ENCODE measurements at regions not wholly inside any gene's neighbourhood (a gene's known extent, or its start where the extent isn't known, plus 50 kb on each side); places are given as distances from the start of the nearest gene placed in this dataset.
"Not testable (repeated sequence)": the region's sequence is repeated elsewhere in the genome, so short reads cannot be mapped to it uniquely, and the experiment has no call there.

- not testable (repeated sequence) for DNase-seq (ENCODE audit: low read depth); H3K4me3 ChIP-seq (ENCODE audit: low read depth, low read length)
- in situ Hi-C loops (cut with HindIII; ENCODE audit: low sequenced_read_pairs), result loop anchor here (25.0 kb wide), 1 partner anchor 847 kb away; no protein-coding TSS in a partner anchor
These were observed 203.2 kb downstream of the SNCAIP start for GRCh38 chr5:122515210-122515609.

GRCh38 chr5:122515709-122516431 lies 203.8 kb downstream of the SNCAIP start:
- TF ChIP-seq, protein P1, sequence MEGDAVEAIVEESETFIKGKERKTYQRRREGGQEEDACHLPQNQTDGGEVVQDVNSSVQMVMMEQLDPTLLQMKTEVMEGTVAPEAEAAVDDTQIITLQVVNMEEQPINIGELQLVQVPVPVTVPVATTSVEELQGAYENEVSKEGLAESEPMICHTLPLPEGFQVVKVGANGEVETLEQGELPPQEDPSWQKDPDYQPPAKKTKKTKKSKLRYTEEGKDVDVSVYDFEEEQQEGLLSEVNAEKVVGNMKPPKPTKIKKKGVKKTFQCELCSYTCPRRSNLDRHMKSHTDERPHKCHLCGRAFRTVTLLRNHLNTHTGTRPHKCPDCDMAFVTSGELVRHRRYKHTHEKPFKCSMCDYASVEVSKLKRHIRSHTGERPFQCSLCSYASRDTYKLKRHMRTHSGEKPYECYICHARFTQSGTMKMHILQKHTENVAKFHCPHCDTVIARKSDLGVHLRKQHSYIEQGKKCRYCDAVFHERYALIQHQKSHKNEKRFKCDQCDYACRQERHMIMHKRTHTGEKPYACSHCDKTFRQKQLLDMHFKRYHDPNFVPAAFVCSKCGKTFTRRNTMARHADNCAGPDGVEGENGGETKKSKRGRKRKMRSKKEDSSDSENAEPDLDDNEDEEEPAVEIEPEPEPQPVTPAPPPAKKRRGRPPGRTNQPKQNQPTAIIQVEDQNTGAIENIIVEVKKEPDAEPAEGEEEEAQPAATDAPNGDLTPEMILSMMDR (IDR thresholded peaks at IDR 0.05; ENCODE audit: low read depth, low read length, missing control alignments), result peak; percentile 83
- in situ Hi-C loops (cut with HindIII; ENCODE audit: low sequenced_read_pairs), result loop anchor here (25.0 kb wide), 1 partner anchor 846 kb away; no protein-coding TSS in a partner anchor
- H3K4me3 ChIP-seq (ENCODE audit: low read depth, low read length), result no peak overlapping the region
- DNase-seq (ENCODE audit: low read depth), result peak; percentile 82

DNA sequence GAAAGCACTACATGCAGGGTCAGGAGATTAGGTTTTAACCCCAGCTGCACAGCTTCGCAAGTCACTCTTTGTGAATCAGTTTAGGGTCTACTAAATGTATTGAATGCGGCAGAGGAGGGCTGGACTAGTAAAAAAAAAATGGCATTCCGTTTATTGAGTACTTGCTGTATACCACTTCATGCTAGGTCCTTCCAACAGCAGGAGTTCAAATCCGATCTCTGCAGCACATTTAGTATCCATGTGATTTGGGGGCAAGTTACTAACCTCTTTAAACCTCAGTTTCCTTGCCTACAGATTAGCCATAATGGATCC lies 204.4 kb downstream of the SNCAIP start:
- TF ChIP-seq, protein P1 (IDR thresholded peaks at IDR 0.05; ENCODE audit: low read depth, low read length, missing control alignments), result no peak
- no peak overlapping the region for H3K4me3 ChIP-seq (ENCODE audit: low read depth, low read length)
- in situ Hi-C loops (cut with HindIII; ENCODE audit: low sequenced_read_pairs), result loop anchor here (25.0 kb wide), 1 partner anchor 846 kb away; no protein-coding TSS in a partner anchor
- no peak for DNase-seq (ENCODE audit: low read depth)

DNA sequence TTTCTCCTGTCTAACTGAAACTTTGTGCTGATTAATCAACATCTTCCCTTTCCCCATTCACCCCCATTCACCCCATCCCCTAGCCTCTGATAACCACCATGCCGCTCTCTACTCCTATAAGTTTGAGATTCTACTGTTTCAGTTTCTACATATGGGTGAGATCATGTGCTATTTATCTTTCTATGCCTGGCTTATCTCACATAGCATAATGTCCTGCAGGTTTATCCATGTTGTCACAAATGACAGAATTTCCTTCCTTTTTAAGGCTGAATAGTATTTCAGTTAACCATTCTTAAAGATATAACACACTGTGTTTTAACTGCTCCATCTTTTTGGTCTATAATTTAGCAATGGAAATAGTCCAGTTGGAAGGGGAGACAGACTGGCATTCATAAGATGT lies 205.1 kb downstream of the SNCAIP start:
- in situ Hi-C loops (cut with HindIII; ENCODE audit: low sequenced_read_pairs), result loop anchor here (25.0 kb wide), 1 partner anchor 845 kb away; no protein-coding TSS in a partner anchor
- DNase-seq (ENCODE audit: low read depth), result no peak
- H3K4me3 ChIP-seq (ENCODE audit: low read depth, low read length), result no peak overlapping the region
- TF ChIP-seq, protein P1 (IDR thresholded peaks at IDR 0.05; ENCODE audit: low read depth, low read length, missing control alignments), result no peak

DNA sequence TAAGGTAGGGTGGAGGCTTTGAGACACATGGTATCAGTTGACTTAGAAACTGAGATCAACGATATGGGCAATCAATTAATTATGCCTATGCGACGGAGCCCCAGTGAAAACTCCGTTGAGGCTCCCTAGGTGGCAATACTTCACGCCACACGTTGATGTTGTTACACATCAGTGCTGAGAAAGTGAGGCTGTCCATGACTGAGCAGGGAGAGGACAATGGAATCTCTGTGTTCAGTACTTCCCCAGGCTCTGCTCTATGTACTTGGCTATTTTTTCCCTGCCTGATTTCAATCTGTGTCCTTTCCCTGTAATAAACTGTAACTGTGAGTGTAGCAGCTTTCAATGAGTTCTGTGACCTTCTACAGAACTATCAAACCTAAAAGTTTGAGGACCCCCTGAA lies 211.7 kb downstream of the SNCAIP start:
- no peak overlapping the region for H3K4me3 ChIP-seq (ENCODE audit: low read depth, low read length)
- DNase-seq (ENCODE audit: low read depth), result no peak
- in situ Hi-C loops (cut with HindIII; ENCODE audit: low sequenced_read_pairs), result loop anchor here (25.0 kb wide), 1 partner anchor 839 kb away; no protein-coding TSS in a partner anchor
- TF ChIP-seq, protein P1 (IDR thresholded peaks at IDR 0.05; ENCODE audit: low read depth, low read length, missing control alignments), result no peak

DNA sequence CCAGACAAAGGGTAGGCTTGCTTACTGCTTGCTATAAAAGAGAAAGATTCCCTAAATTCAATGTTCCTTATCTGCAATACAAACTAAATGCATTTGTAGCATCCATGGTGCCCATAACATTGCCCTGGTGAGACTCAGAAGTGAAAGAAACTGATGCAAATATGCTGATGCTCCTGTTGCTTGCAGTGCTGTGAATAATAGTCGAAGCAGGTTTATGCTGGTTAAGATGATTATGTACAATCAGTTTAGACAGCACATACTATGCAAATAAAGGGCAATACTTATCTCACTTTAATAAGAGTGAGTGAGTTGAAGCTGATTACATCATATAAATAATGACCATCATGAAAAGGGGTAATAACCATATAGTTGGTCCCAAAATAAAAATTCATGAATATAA lies 215.5 kb downstream of the SNCAIP start:
- DNase-seq (ENCODE audit: low read depth), result no peak
- H3K4me3 ChIP-seq (ENCODE audit: low read depth, low read length), result no peak overlapping the region
- TF ChIP-seq, protein P1 (IDR thresholded peaks at IDR 0.05; ENCODE audit: low read depth, low read length, missing control alignments), result no peak
- in situ Hi-C loops (cut with HindIII; ENCODE audit: low sequenced_read_pairs), result no loop called here

GRCh38 chr5:122532035-122532434 lies 220.0 kb downstream of the SNCAIP start:
- TF ChIP-seq, protein P1 (IDR thresholded peaks at IDR 0.05; ENCODE audit: low read depth, low read length, missing control alignments), result no peak
- in situ Hi-C loops (cut with HindIII; ENCODE audit: low sequenced_read_pairs), result no loop called here
- DNase-seq (ENCODE audit: low read depth), result no peak
- H3K4me3 ChIP-seq (ENCODE audit: low read depth, low read length), result no peak overlapping the region

Data from astrocyte of the cerebellum (primary cell).